GM12891 (cell line): ENCODE measurements at regions not wholly inside any gene's neighbourhood (a gene's known extent, or its start where the extent isn't known, plus 50 kb on each side); places are given as distances from the start of the nearest gene placed in this dataset.

ENCODE experiments used
- PAX5 ChIP-seq: IDR thresholded peaks from 2 replicates; pipeline ENCODE4 v1.6.1; 2011; ENCODE audit warnings: low read length, moderate library complexity, mild to moderate bottlenecking; ENCODE audit not compliant: insufficient read depth, severe bottlenecking
- POLR2A ChIP-seq: IDR thresholded peaks from 2 replicates; pipeline ENCODE4 v1.6.1; 2011; ENCODE audit warnings: low read depth, low read length, control low read depth
- POLR2AphosphoS5 ChIP-seq: IDR thresholded peaks from 2 replicates; pipeline ENCODE4 v1.6.1; 2011; ENCODE audit warnings: low read depth, low read length, control low read depth
- TAF1 ChIP-seq: IDR thresholded peaks from 2 replicates; pipeline ENCODE4 v1.6.1; 2011; ENCODE audit warnings: low read depth, low read length, control low read depth

DNA sequence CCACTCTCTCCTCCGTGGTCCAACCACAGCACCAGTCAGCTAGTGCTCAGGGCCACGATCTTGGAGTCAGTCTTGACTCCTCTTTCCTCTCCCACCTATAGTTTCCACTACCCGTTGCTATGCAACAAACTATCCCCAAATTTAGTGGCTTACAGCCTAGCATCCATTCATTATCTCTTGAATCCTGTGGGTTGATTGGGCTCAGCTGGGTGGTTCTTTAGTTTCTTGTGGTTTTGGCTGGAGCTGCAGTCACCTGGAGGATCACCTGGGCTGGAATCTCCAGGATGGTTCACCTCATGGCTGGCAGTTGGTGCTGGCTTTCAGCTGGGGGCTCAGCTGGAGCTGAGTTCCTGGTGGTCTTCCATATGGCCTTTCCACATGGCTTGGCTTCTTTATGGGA is 149.9 kb downstream of the ASB1 start:
- TF ChIP-seq POLR2A (no peak), POLR2AphosphoS5 (no peak), TAF1 (no peak), PAX5 (no peak)
